Activated T-helper 1 cell treated with anti-CD3 and anti-CD28 coated beads, Interleukin-12 subunit alpha, Interleukin-12 subunit beta, Interleukin-2, Interleukin-4 antibody, amounts not matched to agents 30 ng/mL and 10 ng/mL and 1 ng/mL, durations not matched to agents 14 hours and 24 hours and 36 hours (primary cell): ENCODE measurements at regions not wholly inside any gene's neighbourhood (a gene's known extent, or its start where the extent isn't known, plus 50 kb on each side); places are given as distances from the start of the nearest gene placed in this dataset.
A peak's percentile ranks its signal among the peaks of the same experiment; 100 is the strongest.
"Not testable (repeated sequence)": the region's sequence is repeated elsewhere in the genome, so short reads cannot be mapped to it uniquely, and the experiment has no call there.

Experiments used
- DNase-seq: peaks from one replicate; pipeline ENCODE4 v3.0.0; 2021; ENCODE audit warnings: low spot score
- H3K27ac Mint-ChIP-seq: one replicate; pipeline ENCODE4 v1.8.0; 2021; ENCODE audit warnings: mild to moderate bottlenecking, mixed read lengths
- H3K27me3 Mint-ChIP-seq: one replicate; pipeline ENCODE4 v1.8.0; 2022; ENCODE audit warnings: mild to moderate bottlenecking, moderate library complexity, mixed read lengths; ENCODE audit not compliant: insufficient read depth
- H3K36me3 Mint-ChIP-seq: one replicate; pipeline ENCODE4 v1.8.0; 2021; ENCODE audit warnings: low read depth, mixed read lengths
- H3K4me1 Mint-ChIP-seq: one replicate; pipeline ENCODE4 v1.8.0; 2021; ENCODE audit warnings: low read depth, mixed read lengths
- H3K4me3 Mint-ChIP-seq: one replicate; pipeline ENCODE4 v1.8.0; 2021; ENCODE audit warnings: mild to moderate bottlenecking, moderate library complexity, mixed read lengths
- H3K9me3 Mint-ChIP-seq: one replicate; pipeline ENCODE4 v1.8.0; 2021; ENCODE audit warnings: mixed read lengths
- intact Hi-C: fragments of 100-400 bp; cut with micrococcal nuclease; formaldehyde crosslinking; loops from one replicate; pipeline ENCODE4 v1.15.1; 2024

GRCh38 chr9:761176-761792, 80.2 kb upstream of the DMRT1 start:
- Mint-ChIP-seq H3K27me3 (peaks cover 7% of the 10 kb centered on the region), H3K4me1 (peaks cover 20% of the 10 kb centered on the region), H3K27ac (no peak overlapping the region), H3K36me3 (no peaks in the 10 kb centered on the region), H3K9me3 (no peaks in the 10 kb centered on the region), H3K4me3 (no peak overlapping the region)
- DNase-seq: no peak
- intact Hi-C loops: no loop called here

- Mint-ChIP-seq H3K36me3 (no peaks in the 10 kb centered on the region), H3K27me3 (peaks cover 7% of the 10 kb centered on the region), H3K27ac (no peak overlapping the region), H3K4me3 (no peak overlapping the region), H3K9me3 (no peaks in the 10 kb centered on the region), H3K4me1 (peaks cover 19% of the 10 kb centered on the region)
- no peak for DNase-seq
- intact Hi-C loops: no loop called here
Observed at GRCh38 chr9:761793-762560, 79.5 kb upstream of the DMRT1 start.

- intact Hi-C loops: loop anchor here (1.0 kb wide), 1 partner anchor 150 kb away; no protein-coding TSS in a partner anchor
- no peaks in the 10 kb centered on the region for H3K36me3 Mint-ChIP-seq
- H3K4me3 Mint-ChIP-seq: no peak overlapping the region
Observed at GRCh38 chr9:763692-764091, 77.8 kb upstream of the DMRT1 start.

GRCh38 chr9:764105-764524, 77.4 kb upstream of the DMRT1 start:
- peaks cover 19% of the 10 kb centered on the region for H3K4me1 Mint-ChIP-seq
- no peak overlapping the region for H3K4me3 Mint-ChIP-seq
- no peaks in the 10 kb centered on the region for H3K36me3 Mint-ChIP-seq
- peak; percentile 27 for DNase-seq
- H3K27me3 Mint-ChIP-seq: peaks cover 19% of the 10 kb centered on the region
- intact Hi-C loops: loop anchor here (1.0 kb wide), 1 partner anchor 151 kb away; no protein-coding TSS in a partner anchor
- no peak overlapping the region for H3K27ac Mint-ChIP-seq
- no peaks in the 10 kb centered on the region for H3K9me3 Mint-ChIP-seq

More at GRCh38 chr9:763692-764091, 77.8 kb upstream of the DMRT1 start:
- Mint-ChIP-seq H3K9me3 (no peaks in the 10 kb centered on the region), H3K27me3 (peaks cover 15% of the 10 kb centered on the region), H3K27ac (no peak overlapping the region), H3K4me1 (peaks cover 19% of the 10 kb centered on the region)
- no peak for DNase-seq

- Mint-ChIP-seq H3K36me3 (no peaks in the 10 kb centered on the region), H3K9me3 (no peaks in the 10 kb centered on the region), H3K27ac (no peak overlapping the region), H3K27me3 (peaks cover 24% of the 10 kb centered on the region), H3K4me3 (no peak overlapping the region), H3K4me1 (peaks cover 19% of the 10 kb centered on the region)
- DNase-seq: no peak
- intact Hi-C loops: loop anchor here (1.0 kb wide), 1 partner anchor 152 kb away; no protein-coding TSS in a partner anchor
Observed at GRCh38 chr9:764986-765385, 76.5 kb upstream of the DMRT1 start.

GRCh38 chr9:767061-767561, 74.4 kb upstream of the DMRT1 start:
- DNase-seq, H3K4me3 Mint-ChIP-seq, intact Hi-C loops, H3K9me3 Mint-ChIP-seq, H3K36me3 Mint-ChIP-seq, H3K27ac Mint-ChIP-seq: not testable (repeated sequence)
- Mint-ChIP-seq H3K4me1 (peaks cover 11% of the 10 kb centered on the region), H3K27me3 (peaks cover 42% of the 10 kb centered on the region)

- intact Hi-C loops: no loop called here
- peaks cover 39% of the 10 kb centered on the region for H3K27me3 Mint-ChIP-seq
Observed at GRCh38 chr9:776086-776485, 65.4 kb upstream of the DMRT1 start.

GRCh38 chr9:777978-778377, 63.5 kb upstream of the DMRT1 start:
- H3K9me3 Mint-ChIP-seq: peaks cover 3% of the 10 kb centered on the region
- no peak overlapping the region for H3K27ac Mint-ChIP-seq
- peaks cover 47% of the 10 kb centered on the region for H3K27me3 Mint-ChIP-seq
- no peaks in the 10 kb centered on the region for H3K4me1 Mint-ChIP-seq
- intact Hi-C loops: no loop called here
- DNase-seq: no peak
- no peak overlapping the region for H3K4me3 Mint-ChIP-seq
- no peaks in the 10 kb centered on the region for H3K36me3 Mint-ChIP-seq

More at GRCh38 chr9:776086-776485, 65.4 kb upstream of the DMRT1 start:
- DNase-seq: no peak
- Mint-ChIP-seq H3K9me3 (peaks cover 3% of the 10 kb centered on the region), H3K36me3 (no peaks in the 10 kb centered on the region), H3K4me1 (no peaks in the 10 kb centered on the region), H3K27ac (no peak overlapping the region), H3K4me3 (no peak overlapping the region)

- no peaks in the 10 kb centered on the region for H3K4me1 Mint-ChIP-seq
- no peak overlapping the region for H3K27ac Mint-ChIP-seq
- no peaks in the 10 kb centered on the region for H3K36me3 Mint-ChIP-seq
- no peaks in the 10 kb centered on the region for H3K9me3 Mint-ChIP-seq
- peaks cover 26% of the 10 kb centered on the region for H3K27me3 Mint-ChIP-seq
- intact Hi-C loops: no loop called here
- no peak for DNase-seq
- H3K4me3 Mint-ChIP-seq: no peak overlapping the region
Observed at GRCh38 chr9:784202-784601, 57.3 kb upstream of the DMRT1 start.

GRCh38 chr9:784916-785315, 56.6 kb upstream of the DMRT1 start:
- Mint-ChIP-seq H3K4me3 (no peak overlapping the region), H3K27me3 (peaks cover 23% of the 10 kb centered on the region), H3K9me3 (no peaks in the 10 kb centered on the region), H3K4me1 (no peaks in the 10 kb centered on the region), H3K36me3 (no peaks in the 10 kb centered on the region), H3K27ac (no peak overlapping the region)
- no peak for DNase-seq
- intact Hi-C loops: no loop called here

GRCh38 chr9:785997-786396, 55.5 kb upstream of the DMRT1 start:
- no peak for DNase-seq
- Mint-ChIP-seq H3K36me3 (no peaks in the 10 kb centered on the region), H3K27me3 (peaks cover 19% of the 10 kb centered on the region), H3K4me3 (no peak overlapping the region), H3K9me3 (no peaks in the 10 kb centered on the region), H3K4me1 (no peaks in the 10 kb centered on the region), H3K27ac (no peak overlapping the region)
- intact Hi-C loops: no loop called here

GRCh38 chr9:786405-786804, 55.1 kb upstream of the DMRT1 start:
- Mint-ChIP-seq H3K9me3 (no peaks in the 10 kb centered on the region), H3K36me3 (no peaks in the 10 kb centered on the region), H3K4me3 (no peak overlapping the region), H3K27ac (no peak overlapping the region), H3K4me1 (no peaks in the 10 kb centered on the region), H3K27me3 (peaks cover 15% of the 10 kb centered on the region)
- intact Hi-C loops: no loop called here
- no peak for DNase-seq

- peaks cover 3% of the 10 kb centered on the region for H3K27me3 Mint-ChIP-seq
- no peaks in the 10 kb centered on the region for H3K36me3 Mint-ChIP-seq
- no peak overlapping the region for H3K27ac Mint-ChIP-seq
- H3K9me3 Mint-ChIP-seq: no peaks in the 10 kb centered on the region
- no peaks in the 10 kb centered on the region for H3K4me1 Mint-ChIP-seq
- DNase-seq: no peak
- intact Hi-C loops: no loop called here
- no peak overlapping the region for H3K4me3 Mint-ChIP-seq
Observed at GRCh38 chr9:788777-789176, 52.7 kb upstream of the DMRT1 start.
